H1 (cell line): ENCODE measurements at regions not wholly inside any gene's neighbourhood (a gene's known extent, or its start where the extent isn't known, plus 50 kb on each side); places are given as distances from the start of the nearest gene placed in this dataset.

Source experiments
- ATF2 ChIP-seq: IDR thresholded peaks from 2 replicates; pipeline ENCODE4 v1.6.1; 2012; ENCODE audit warnings: low read length, inconsistent platforms
- BCL11A ChIP-seq, 2 experiments: IDR thresholded peaks; one replicate each; pipeline ENCODE4 v1.6.1; 2011; ENCODE audit warnings: low read depth in 2 of 2, low read length in 2 of 2, mild to moderate bottlenecking in 2 of 2
- CHD1 ChIP-seq: IDR thresholded peaks from 2 replicates; pipeline ENCODE4 v1.6.1; 2012; ENCODE audit warnings: low read depth, low read length, improper control_type of control experiment
- CHD2 ChIP-seq: IDR thresholded peaks from 2 replicates; pipeline ENCODE4 v1.6.1; 2012; ENCODE audit warnings: low read length, improper control_type of control experiment
- HDAC2 ChIP-seq, 2 experiments: fragments of 300-600 bp in 1 of 2; sonication (generic) in 1 of 2; IDR thresholded peaks; 2 replicates each; pipeline ENCODE4 v1.6.1; 2011 to 2012; ENCODE audit warnings: low read depth in 2 of 2, low read length in 2 of 2, mild to moderate bottlenecking in 2 of 2, moderate library complexity in 2 of 2, borderline replicate concordance in 1 of 2, inconsistent platforms in 1 of 2

- TF ChIP-seq ATF2 = no peak
- no peak for TF ChIP-seq CHD1
- no peak for TF ChIP-seq HDAC2 (IDR thresholded peaks at IDR 0.05; ENCODE audit: borderline replicate concordance in 1 of 2, low read depth in 2 of 2, low read length in 2 of 2)
- no peak for TF ChIP-seq CHD2
- TF ChIP-seq BCL11A (IDR thresholded peaks at IDR 0.05; ENCODE audit: low read depth in 2 of 2, low read length in 2 of 2) = no peak
- TF ChIP-seq, all 59 proteins: peak for 0
Measured at GRCh38 chr6:113073611-113074191, 726.6 kb downstream of the RFPL4B start (continued).
